Glutamatergic neuron (in vitro differentiated cells): ENCODE measurements at regions not wholly inside any gene's neighbourhood (a gene's known extent, or its start where the extent isn't known, plus 50 kb on each side); places are given as distances from the start of the nearest gene placed in this dataset.

Source experiments
- DNase-seq: peaks from one replicate; pipeline ENCODE4 v3.0.0; 2022
- H3K27ac Mint-ChIP-seq: one replicate; pipeline ENCODE4 v1.8.0; 2020; ENCODE audit warnings: mild to moderate bottlenecking, mixed read lengths, inconsistent platforms; ENCODE audit not compliant: unreplicated experiment
- H3K27me3 Mint-ChIP-seq: one replicate; pipeline ENCODE4 v1.8.0; 2020; ENCODE audit warnings: mild to moderate bottlenecking, moderate library complexity, mixed read lengths, inconsistent platforms; ENCODE audit not compliant: unreplicated experiment
- H3K36me3 Mint-ChIP-seq: one replicate; pipeline ENCODE4 v1.8.0; 2020; ENCODE audit warnings: mild to moderate bottlenecking, mixed read lengths, inconsistent platforms; ENCODE audit not compliant: unreplicated experiment
- H3K4me1 Mint-ChIP-seq: one replicate; pipeline ENCODE4 v1.8.0; 2020; ENCODE audit warnings: mild to moderate bottlenecking, low read depth, mixed read lengths, inconsistent platforms; ENCODE audit not compliant: unreplicated experiment
- H3K4me3 Mint-ChIP-seq: one replicate; pipeline ENCODE4 v1.8.0; 2020; ENCODE audit warnings: mild to moderate bottlenecking, mixed read lengths, inconsistent platforms; ENCODE audit not compliant: unreplicated experiment
- H3K9me3 Mint-ChIP-seq: one replicate; pipeline ENCODE4 v1.8.0; 2020; ENCODE audit warnings: mild to moderate bottlenecking, moderate library complexity, mixed read lengths, inconsistent platforms; ENCODE audit not compliant: unreplicated experiment
- TF ChIP-seq, protein P1 (sequence below): fragments of 200-600 bp; sonication (generic); IDR thresholded peaks from one replicate; pipeline ENCODE4 v1.5.0; 2021; ENCODE audit not compliant: partially characterized antibody, unreplicated experiment

DNA sequence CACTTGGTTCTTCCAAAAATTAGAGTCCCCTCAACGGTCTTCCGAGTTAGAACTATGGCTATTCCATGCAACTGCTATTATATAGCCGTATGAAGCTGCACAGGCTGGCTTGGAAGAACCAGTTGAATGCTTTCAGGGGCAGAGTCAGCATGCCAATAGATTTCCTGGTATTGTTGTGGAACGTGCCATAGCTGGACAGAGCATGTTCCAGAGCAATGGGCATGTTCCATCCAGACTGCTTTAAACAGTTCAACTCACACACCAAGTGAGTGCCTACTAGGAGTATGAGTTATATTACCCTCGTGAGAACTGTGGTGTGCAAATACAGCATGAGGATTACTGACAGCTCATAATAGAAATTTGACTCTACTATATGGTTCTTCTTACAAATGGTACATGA lies 682.0 kb downstream of the SATB2 start:
- H3K4me3 Mint-ChIP-seq = no peak overlapping the region
- no peak for DNase-seq
- TF ChIP-seq, protein P1, sequence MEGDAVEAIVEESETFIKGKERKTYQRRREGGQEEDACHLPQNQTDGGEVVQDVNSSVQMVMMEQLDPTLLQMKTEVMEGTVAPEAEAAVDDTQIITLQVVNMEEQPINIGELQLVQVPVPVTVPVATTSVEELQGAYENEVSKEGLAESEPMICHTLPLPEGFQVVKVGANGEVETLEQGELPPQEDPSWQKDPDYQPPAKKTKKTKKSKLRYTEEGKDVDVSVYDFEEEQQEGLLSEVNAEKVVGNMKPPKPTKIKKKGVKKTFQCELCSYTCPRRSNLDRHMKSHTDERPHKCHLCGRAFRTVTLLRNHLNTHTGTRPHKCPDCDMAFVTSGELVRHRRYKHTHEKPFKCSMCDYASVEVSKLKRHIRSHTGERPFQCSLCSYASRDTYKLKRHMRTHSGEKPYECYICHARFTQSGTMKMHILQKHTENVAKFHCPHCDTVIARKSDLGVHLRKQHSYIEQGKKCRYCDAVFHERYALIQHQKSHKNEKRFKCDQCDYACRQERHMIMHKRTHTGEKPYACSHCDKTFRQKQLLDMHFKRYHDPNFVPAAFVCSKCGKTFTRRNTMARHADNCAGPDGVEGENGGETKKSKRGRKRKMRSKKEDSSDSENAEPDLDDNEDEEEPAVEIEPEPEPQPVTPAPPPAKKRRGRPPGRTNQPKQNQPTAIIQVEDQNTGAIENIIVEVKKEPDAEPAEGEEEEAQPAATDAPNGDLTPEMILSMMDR = no peak
- H3K9me3 Mint-ChIP-seq = no peaks in the 10 kb centered on the region
- H3K27ac Mint-ChIP-seq = no peak overlapping the region
- no peaks in the 10 kb centered on the region for H3K36me3 Mint-ChIP-seq
- no peaks in the 10 kb centered on the region for H3K4me1 Mint-ChIP-seq
- H3K27me3 Mint-ChIP-seq = no peaks in the 10 kb centered on the region

DNA sequence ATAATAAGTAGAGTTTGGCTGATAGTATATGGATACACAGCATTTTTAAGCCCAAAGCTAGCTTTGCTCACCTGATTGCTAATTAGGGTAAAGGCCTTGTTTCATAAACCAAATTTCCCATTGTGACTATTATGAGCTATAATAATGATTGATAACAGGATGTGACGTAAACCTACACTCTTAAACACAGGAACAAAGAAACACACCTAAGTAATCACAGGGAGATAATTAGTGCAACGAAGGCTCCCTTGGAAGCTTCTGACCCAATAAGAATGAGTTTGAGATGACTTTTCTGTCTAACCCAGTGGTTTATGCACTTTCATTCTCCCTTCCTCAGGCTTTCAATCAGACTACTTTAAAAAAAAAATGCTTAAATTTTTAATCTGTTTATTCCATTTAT lies 683.2 kb downstream of the SATB2 start:
- no peaks in the 10 kb centered on the region for H3K36me3 Mint-ChIP-seq
- no peaks in the 10 kb centered on the region for H3K27me3 Mint-ChIP-seq
- H3K27ac Mint-ChIP-seq = no peak overlapping the region
- H3K9me3 Mint-ChIP-seq = no peaks in the 10 kb centered on the region
- no peak overlapping the region for H3K4me3 Mint-ChIP-seq
- no peak for DNase-seq
- TF ChIP-seq, protein P1 = no peak
- H3K4me1 Mint-ChIP-seq = no peaks in the 10 kb centered on the region

- H3K9me3 Mint-ChIP-seq = no peaks in the 10 kb centered on the region
- H3K36me3 Mint-ChIP-seq = no peaks in the 10 kb centered on the region
- TF ChIP-seq, protein P1 = no peak
- H3K4me1 Mint-ChIP-seq = peaks cover 5% of the 10 kb centered on the region
- no peaks in the 10 kb centered on the region for H3K27me3 Mint-ChIP-seq
- no peak for DNase-seq
- H3K4me3 Mint-ChIP-seq = no peak overlapping the region
- no peak overlapping the region for H3K27ac Mint-ChIP-seq
Measured at GRCh38 chr2:198767694-198768093, 690.0 kb downstream of the SATB2 start.

DNA sequence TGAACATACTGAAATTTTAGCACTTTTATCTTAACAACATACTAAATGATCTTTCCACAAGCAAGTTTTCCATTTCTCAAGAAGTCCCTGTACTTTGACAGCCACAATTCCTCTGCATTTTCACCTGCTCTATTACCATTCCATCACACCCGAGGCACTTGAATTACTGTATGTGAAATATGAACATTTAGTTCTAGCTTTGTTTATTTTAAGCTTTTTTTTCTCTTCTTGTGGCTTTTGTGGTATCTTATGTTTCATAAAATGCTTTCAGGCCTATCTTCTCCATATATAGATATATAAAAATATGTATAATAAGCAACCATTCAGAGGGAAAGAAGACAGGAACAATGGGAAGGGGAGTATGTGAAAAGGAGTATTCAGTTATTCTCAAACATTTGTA lies 693.9 kb downstream of the SATB2 start:
- H3K4me3 Mint-ChIP-seq = no peak overlapping the region
- no peak for DNase-seq
- no peak overlapping the region for H3K27ac Mint-ChIP-seq
- H3K9me3 Mint-ChIP-seq = no peaks in the 10 kb centered on the region
- H3K36me3 Mint-ChIP-seq = no peaks in the 10 kb centered on the region
- peaks cover 2% of the 10 kb centered on the region for H3K4me1 Mint-ChIP-seq
- H3K27me3 Mint-ChIP-seq = no peaks in the 10 kb centered on the region
- TF ChIP-seq, protein P1 = no peak

GRCh38 chr2:198762441-198762840 lies 695.3 kb downstream of the SATB2 start:
- Mint-ChIP-seq H3K27me3 (no peaks in the 10 kb centered on the region), H3K36me3 (no peaks in the 10 kb centered on the region), H3K4me1 (no peaks in the 10 kb centered on the region), H3K9me3 (peaks cover 2% of the 10 kb centered on the region), H3K27ac (no peak overlapping the region), H3K4me3 (no peak overlapping the region)
- DNase-seq = no peak
- TF ChIP-seq, protein P1 = no peak
